Left hindlimb (tissue), 1 donor: ENCODE measurements at regions not wholly inside any gene's neighbourhood (a gene's known extent, or its start where the extent isn't known, plus 50 kb on each side); places are given as distances from the start of the nearest gene placed in this dataset.
"Not testable (repeated sequence)": the region's sequence is repeated elsewhere in the genome, so short reads cannot be mapped to it uniquely, and the experiment has no call there.

Experiments
- DNase-seq: peaks from one replicate; pipeline ENCODE4 v3.0.0-alpha.2; 2018

DNA sequence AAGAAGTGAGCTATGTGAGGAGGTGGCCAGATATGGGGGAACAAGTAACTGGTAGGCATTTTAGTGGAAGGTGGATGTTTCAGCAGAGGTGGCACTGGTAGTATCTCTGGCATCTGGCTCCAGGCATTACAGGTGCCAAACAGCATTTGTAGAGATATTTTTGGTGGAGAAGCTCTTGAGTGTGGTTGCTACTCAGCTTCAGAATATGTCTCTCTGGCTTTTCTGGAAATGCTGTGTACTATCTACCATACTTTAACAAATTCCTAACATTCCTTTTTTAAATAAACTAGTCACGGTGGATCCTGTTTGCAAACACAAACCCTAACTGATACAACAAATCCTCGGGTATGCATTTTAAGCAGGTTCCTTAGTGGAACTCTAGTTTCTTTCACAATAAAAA is 128.0 kb downstream of the BARX2 start:
- no peak for DNase-seq

DNA sequence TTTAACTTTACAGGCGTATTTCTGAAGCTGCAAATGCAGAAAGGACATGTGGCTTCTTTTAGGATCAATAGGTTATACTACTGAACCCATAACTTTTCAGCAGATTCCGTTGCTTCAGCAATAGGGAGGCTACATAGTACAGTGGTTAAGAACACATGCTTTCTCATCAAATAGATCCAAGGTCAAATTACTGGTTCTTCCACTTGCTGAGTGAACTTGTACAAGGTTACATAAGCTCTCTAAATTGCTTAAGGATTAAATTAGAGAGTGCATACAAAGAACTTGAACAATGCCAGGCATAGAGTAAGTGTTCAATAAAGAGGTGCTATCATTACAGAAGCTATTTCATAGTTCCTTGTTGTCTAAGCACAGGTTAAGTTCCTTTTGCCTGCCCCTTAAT is 129.6 kb downstream of the BARX2 start:
- no peak for DNase-seq

DNA sequence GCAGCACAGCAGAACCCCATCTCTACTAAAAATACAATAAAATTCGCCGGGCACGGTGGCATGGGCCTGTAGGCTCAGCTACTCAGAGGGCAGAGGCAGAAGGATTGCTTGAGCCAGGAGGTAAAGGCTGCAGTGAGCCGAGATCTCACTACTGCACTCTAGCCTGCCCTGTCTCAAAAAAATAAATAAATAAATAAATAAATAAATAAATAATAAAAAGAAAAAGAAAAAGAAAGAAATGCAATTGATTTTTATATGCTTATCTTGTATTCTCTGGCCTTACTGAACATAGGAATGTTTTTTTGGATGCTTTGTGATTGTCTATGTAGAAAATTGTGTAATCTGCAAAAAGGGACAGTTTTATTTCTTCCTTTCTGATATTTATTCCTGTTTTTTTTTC is 132.5 kb downstream of the BARX2 start:
- no peak for DNase-seq

- DNase-seq = no peak
These were observed 152.6 kb downstream of the BARX2 start for GRCh38 chr11:129528296-129528695.

- no peak for DNase-seq
These were observed 154.7 kb downstream of the BARX2 start for GRCh38 chr11:129530154-129530895.

GRCh38 chr11:129533395-129533794 is 157.7 kb downstream of the BARX2 start:
- DNase-seq = no peak

GRCh38 chr11:129536338-129536737 is 160.7 kb downstream of the BARX2 start:
- no peak for DNase-seq

- DNase-seq = no peak
These were observed 162.7 kb downstream of the BARX2 start for GRCh38 chr11:129538323-129538722.

DNA sequence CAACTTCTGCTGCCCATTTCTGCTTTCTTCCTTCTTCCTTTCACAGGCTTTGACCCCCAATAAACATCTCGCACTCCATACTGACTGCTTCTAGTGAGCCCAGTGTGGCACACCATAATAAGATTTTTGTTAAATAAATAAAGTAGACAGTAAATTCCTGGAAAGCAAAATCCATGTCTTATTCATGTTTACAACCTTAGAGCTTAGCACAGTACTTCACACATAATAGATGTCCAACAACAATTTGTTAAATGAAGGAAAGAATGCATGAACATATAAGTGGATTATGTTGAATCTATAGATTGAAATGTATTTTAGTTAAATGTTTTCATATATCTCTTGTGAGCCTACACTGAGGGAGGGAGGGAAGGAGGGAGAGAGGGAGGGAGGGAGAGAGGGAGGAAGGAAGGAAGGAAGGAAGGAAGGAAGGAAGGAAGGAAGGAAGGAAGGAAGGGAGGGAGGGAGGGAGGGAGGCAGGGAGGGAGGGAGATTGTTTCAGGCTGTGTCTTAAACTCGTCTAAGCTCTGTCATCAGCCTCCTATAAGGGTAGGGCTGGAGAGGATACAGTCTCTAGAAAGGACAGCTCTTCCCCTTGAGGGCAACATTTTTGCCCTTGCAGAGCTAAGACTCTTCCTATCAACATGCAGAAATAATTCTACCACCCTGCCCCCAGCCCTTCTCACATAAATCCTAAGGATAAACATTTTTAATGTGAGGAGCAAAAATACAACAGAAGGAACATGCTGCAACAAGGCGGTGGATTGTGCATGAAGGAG is 168.1 kb downstream of the BARX2 start:
- DNase-seq = no peak

DNA sequence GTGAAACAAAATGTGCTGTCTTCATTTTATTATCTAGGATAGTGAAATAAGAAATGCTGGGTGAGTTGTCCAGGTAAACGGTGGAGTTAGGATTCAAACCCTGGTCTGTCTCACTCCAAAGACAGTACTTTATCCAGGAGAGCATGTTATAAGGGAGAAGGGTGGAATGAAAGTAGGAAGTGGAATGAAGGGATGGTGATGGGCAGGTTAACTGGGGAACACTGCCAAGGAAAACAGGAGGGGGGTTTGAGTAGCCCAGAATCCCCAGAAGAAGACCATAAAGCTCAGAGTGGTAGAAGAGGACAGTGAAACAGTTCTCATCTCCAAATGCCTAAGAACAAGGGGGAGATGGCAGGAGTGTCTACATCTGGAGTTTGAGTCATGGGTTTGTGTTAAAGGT is 169.0 kb downstream of the BARX2 start:
- no peak for DNase-seq

GRCh38 chr11:129546266-129546665 is 170.6 kb downstream of the BARX2 start:
- no peak for DNase-seq

DNA sequence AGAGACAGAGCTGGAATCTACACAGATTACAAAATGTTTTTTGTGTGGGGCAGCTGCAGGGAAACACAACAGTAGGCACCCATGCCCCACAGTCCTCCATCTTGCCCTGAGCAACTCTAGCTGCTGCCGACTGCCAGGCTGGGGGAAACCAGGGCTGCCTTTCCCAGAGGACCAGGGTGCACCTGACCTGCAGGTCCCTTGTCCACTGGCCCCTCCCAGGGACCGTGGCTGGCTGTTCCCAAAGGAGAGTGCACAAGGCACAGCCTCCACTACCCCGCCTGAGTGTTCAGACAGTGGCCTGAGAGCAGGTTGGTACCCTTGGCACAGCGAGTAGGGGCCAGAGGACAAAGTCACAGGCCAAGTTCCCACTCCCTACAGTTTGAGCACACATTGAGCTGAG is 181.8 kb downstream of the BARX2 start:
- DNase-seq = no peak

- no peak for DNase-seq
These were observed 193.4 kb downstream of the BARX2 start for GRCh38 chr11:129569007-129569406.

DNA sequence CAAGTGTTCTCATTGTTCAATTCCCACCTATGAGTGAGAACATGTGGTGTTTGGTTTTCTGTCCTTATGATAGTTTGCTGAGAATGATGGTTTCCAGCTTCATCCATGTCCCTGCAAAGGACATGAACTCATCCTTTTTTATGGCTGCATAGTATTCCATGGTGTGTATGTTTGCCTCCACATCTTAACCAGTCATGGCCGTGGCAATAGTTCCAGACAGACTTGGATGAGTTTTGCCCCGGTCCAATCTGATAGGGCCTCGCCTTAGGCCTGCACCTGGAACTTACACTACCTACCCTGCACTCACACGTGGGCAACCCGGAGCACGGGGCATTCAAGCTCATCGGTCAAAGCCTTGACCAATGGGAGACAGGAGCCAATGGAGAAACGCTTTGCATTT is 197.0 kb downstream of the BARX2 start:
- DNase-seq = not testable (repeated sequence)

DNA sequence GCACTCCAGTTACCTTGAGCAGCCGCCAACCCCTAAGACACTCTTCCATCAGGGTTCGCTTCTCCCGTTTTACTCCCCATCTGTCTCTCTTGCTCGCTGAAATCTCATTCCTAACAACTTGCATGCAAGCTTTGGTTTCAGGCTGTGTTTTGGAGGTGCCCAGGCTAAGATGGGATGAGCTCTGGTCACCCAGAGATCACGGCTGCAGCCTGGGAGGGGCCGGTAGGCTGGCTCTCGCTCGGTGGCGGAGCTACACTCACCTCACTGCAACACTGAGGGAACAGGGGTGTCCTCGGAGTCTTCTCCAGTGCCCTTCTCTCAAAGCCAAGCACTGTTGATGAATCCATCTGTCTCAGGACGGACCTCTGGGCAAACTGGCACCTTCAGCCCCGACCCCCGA is 197.5 kb downstream of the BARX2 start:
- no peak for DNase-seq

DNA sequence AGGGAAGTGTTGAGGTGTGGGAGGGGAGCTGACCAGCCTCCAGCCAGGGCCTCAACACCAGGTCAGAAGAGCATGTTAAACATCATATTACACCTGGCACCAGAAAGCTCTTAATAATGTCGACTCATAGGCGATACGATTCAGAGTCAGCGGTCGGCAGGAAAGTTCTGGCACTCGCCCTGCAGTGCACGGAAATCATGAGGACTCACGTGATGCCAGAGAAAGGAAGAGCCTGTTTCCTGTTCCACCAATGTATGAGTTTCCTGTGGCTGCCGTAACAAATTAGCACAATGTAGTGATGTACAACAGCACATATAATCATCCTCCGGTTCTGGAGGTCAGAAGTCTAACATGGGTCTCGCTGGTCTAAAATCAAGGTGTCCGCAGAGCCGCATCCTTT is 198.8 kb downstream of the BARX2 start:
- DNase-seq = no peak

- DNase-seq = no peak
These were observed 201.0 kb downstream of the BARX2 start for GRCh38 chr11:129576652-129577051.

DNA sequence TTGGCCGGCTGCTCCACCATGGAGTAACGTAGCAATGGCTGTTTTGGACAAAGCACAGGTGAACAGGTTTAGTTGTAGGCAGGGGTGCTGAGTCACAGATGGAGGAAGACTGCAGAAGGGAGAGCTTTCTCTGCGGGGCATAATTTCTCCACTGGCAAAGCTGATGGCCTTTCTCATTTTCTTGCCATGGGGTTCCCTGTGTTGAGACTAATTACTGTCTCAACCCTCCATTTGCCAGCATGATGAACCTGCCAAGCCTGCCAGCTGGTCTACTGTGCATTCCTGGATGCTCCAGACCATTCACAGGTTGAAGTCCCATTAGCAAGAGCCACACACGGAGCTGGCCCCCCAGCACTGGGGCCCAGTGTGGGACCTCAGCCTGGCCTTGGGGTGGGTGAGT is 202.4 kb downstream of the BARX2 start:
- no peak for DNase-seq

DNA sequence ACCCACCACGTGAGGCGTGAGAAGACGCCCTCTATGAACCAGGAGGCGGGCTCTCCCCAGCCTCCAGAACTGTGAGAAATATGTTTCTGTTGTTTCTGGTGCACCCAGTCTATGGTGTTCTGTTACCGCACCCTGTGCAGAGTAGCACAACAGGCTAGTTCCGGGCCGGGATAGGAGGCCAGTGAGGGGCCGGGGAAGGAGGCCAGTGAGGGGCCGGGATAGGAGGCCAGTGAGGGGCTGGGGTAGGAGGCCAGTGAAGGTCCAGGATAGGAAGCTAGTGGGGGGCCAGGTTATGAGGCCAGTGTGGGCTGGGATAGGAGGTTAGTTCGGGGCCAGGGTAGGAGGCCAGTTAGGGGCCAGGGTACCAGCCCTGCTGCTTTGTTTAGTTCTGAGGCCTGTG is 204.6 kb downstream of the BARX2 start:
- no peak for DNase-seq

GRCh38 chr11:129584316-129584715 is 208.7 kb downstream of the BARX2 start:
- DNase-seq = no peak

- no peak for DNase-seq
These were observed 213.7 kb downstream of the BARX2 start for GRCh38 chr11:129589190-129589860.

GRCh38 chr11:129590030-129590752 is 214.5 kb downstream of the BARX2 start:
- no peak for DNase-seq

DNA sequence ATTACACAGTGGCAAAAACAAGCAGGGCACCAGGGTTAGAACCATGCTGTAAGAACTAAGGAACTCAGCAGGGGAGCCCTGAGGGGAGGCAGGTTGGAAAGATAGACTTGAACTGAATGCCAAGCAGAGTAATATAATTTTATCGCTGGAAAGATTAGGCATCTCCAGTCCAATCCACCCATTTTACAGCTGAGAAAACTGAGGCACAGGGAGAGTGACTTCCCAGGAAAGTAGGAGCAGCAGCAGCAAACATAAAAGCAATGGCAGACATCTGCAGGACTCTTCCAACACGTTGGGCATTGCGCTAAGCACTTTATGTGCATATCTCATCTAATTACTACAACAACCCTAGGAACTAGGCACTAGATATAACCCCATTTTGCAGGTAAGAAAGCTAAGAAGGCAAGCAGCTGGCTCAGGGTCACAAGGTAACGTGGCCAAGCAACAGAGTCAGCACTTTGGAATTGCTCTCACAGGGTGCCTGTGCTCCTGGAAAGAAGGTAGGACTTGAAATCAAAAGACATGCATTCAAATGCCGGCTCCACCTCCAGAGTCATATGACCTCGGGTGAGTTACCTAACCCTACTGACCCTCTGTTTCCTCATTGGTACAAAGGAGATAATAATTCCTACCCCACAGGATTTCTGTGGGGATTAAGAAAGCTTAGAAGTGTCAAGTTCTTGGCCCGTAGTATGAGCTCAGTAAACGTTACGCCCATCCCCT is 215.3 kb downstream of the BARX2 start:
- no peak for DNase-seq
